Fibroblast of skin of abdomen (primary cell): ENCODE measurements at regions not wholly inside any gene's neighbourhood (a gene's known extent, or its start where the extent isn't known, plus 50 kb on each side); places are given as distances from the start of the nearest gene placed in this dataset.

Experiments
- DNase-seq: peaks from one replicate; pipeline ENCODE4 v3.0.0-alpha.2; 2013

DNA sequence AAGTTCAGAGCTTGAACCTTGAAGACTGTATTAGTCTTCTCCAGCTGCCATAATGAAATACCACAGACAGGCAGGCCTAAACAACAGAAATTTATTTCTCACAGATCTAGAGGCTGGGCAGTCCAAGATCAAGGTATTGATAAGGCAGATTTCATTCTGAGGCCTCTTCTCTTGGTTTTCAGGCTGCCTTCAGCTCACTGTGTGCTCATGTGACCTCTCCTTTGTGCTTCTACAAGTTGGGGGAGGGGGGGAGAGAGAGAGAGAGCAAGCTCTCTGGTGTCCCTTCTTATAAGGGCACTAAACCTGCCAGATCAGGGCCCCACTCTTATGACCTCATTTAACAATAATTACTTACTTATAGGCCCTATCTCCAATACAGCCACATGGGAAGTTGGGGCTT lies 102.6 kb upstream of the RSPO3 start:
- DNase-seq, result no peak

DNA sequence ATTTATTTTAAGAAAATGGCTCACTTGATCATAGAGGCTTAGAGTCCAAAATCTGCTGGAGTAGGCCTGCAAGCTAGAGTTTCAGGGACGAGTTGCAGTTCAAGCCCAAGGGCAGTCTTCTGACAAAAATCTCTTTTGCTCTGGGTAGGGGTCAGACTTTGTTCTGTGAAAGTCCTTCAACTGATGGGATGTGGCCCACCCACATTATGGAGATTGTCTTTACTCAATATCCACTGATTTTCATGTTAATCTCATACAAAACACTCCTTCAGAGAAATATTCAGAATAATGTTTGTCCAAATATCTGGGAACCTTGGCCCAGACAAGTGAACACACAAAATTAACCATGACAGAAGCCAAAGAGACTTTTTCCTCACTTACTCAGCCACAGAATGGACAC lies 98.6 kb upstream of the RSPO3 start:
- DNase-seq, result no peak

DNA sequence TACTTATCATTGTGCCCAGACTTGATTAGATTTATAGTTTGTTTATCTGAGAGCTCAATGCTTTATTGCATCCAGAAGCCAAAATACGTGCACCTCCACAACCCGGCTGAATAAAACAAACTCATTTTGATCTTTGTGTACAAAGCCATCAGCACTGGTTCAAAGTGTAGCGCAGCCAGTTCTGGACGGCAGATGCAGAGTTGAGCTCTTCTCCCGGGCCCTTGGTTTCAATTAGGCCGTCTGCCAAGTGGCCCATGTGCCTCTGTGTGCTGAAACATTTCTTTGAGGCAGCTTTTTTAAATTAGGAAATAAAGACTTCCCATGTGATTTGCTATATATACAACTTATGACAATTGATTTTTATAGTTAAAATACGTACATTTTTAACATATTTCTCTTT lies 96.2 kb upstream of the RSPO3 start:
- peak; percentile 81 for DNase-seq

DNA sequence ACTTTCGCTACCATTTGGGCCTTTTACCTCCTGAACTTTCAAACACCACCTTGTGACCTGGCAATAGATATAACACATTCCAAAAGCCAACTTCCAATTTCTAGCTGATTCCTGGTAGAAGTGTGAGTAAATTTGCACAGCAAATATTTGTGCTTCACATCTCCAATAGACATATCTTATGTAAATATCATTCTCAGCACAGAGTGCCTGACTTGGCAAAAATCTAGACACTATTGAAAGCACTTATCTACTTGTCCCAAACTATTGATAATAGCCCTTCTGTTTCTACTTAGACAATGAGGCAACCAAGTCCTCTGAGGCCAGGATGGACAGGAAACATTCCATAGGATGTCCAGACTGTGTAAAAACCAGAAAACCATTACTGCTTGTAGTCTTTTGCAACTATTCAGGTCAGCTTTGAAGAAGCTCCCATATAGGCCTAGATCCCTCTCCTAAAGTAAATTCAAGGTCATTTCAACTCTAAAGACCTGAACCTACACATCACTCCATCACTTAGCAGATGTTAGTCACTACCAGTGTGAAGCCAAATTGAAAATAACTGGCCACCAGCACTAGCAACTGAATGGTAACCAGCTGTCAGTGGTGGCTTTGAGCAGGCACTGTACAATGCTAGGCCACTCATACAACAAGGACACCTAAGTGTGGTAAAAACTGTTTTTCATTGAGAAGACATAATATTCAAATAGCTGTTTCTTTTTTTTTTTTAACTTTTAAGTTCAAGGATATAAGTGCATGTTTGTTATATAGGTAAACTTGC lies 95.3 kb upstream of the RSPO3 start:
- no peak for DNase-seq

DNA sequence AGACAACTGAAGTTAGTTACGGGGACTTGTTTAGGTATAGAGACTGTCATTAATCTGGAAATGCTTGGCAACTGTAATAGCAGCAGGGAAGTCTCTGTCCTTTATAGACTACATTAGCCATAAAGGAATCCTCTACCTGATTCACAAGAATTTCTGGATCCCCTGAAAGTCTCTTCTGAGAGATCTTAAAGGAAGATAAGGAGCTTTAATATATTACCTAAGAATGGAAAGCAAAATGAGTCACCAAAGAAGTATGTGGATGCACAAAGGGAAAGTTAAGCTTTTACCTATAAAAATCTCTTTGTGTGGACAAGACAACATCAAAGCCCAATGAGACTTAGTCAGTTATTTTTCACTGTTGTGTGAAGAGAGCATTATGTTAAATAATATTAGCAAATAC lies 92.2 kb upstream of the RSPO3 start:
- no peak for DNase-seq

DNA sequence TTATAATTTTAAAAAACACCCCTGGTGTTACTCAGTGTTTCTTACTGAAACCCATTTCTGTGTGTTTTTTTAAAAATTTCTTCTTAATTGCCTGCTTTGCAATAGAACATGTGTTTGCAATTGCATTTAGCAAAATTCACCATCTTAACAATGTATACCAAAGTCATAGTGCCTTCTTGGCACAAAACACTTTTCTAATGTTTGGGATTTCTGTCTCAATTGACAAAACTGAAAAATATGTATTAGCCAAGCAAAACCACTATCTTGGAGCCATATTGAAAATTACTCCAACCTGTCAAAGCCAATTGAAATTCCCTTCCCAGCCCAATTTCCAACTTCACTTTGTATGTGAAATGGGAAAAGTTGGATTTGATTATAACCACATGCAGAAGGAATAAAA lies 88.4 kb upstream of the RSPO3 start:
- DNase-seq, result no peak

DNA sequence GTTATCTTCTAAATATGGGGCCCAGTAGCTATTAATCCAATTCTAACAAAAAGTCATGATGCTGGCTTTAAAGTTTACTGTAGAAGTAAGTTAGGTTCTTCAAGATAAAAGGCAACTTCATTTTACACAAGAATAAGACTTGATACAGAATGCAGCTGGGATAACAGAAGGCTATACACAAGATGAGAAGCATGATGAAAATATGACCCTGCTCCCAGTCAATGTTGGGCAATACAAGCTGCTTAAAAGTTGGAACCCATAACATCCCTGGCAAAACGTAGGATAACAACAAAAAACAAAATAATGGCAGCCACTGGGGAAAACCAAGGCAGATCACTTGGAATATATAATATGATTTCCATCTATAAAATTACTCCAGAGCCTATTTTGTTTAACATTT lies 87.6 kb upstream of the RSPO3 start:
- no peak for DNase-seq

DNA sequence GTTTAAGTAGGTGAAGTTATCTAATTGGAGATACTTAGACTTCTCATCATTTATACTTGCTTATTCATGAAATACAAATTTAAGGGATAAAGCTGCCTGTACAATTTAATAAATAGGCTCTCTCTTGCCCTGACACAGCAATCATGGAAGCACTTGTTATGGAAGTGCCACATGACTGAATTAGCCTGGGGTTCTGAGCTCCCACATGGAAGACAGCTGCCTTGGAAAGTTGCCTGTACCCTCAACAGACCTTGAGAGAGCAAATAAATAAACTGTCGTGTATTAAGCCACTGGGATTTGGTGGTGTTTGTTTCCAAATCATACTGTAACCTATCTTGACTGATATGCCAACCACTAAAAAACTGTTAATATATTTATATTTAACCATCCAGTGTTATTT lies 87.0 kb upstream of the RSPO3 start:
- DNase-seq, result no peak

DNA sequence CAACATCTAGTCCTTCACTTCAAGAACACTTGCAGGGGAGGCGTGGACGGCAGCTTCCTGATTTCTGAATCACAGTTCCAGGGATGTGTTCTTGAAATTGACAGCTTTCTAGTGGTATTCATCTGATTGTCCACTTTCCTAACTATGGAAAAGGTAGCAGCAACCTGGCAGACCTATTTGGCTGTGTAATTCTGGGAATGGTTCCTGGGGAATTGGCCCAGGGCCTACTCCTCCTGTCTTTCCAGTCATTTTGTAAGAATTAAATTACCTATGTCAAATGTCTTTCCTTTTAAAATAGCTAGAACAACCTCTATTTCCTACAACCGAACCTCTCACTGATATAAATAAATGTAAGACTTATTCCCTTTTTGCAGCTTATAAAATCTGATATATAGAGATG lies 85.5 kb upstream of the RSPO3 start:
- no peak for DNase-seq

DNA sequence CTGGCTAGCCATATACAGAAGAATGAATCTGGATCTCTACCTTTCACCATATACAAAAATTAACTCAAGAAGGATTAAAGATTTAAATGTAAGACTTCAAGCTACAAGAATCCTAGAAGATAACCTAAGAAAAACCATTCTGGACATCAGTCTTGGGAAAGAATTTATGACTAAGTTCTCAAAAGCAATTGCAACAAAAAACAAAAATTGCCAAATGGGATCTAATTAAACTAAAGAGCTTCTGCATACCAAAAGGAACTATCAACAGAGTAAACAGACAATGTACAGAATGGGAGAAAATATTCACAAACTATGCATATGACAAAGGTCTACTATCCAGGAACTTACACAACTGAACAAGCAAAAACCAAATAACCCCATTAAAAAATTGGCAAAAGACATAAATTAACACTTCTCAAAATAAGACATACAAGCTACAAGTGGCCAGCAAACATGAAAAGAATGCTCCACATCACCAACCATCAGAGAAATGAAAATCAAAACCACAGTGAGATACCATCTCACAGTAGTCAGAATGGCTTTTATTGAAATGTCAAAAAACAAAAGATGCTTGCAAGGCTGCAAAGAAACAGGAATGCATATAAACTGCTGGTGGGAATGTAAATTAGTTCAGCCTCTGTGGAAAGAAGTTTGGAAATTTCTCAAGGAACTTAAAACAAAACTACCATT lies 66.8 kb upstream of the RSPO3 start:
- peak; percentile 94 for DNase-seq

DNA sequence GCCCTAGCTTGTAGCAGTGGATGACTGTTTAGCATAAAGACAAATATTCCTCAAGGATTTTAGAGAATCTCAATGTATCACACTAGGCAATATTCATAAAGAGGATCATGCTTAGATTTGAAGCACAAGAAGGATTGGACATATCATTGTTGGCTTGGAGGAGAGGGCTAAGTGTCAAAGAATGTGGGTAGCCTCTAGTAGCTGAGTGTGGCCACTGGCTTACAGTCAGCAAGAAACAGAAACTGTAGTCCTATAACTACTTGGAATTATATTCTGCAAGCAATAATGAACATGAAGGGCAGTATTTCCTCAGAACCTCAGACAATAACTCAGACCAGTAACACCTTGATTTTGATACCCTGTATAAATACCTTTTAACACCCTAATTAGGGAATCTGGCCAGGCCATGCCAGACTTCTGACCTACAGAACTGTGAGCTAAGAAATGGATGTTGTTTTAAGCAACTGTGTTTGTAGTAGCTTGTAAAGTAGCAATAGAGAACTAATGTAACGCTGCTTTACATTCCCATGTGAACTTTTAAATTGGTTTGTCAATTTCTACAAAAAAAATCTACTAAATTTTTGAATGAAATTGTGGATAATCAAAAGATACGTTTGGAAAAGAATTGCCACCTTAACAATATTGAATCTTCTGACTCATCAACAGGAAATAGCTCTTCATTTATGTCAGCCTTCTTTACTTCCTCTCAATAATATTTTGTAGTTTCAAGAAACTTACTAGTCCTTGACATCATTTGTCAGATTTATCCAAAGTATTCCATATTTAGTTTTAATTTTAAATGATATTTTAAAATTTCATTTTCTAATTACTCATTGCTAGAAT lies 65.2 kb upstream of the RSPO3 start:
- no peak for DNase-seq

DNA sequence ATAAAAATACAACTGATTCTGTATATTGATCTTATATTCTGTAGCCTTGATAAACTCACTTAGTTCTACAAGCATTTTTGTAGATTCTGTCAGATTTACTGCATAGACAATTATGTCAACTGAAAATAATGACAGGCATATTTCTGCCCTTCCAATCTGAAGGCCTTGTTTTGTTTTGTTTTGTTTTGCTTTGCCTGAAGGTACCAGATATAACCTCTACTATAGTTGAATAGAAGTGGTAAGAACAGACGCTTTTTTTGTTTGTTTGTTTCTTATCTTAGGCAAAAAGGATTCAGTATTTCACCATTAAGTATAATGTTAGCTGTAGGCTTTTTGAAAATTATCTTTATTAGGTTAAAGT lies 64.6 kb upstream of the RSPO3 start:
- no peak for DNase-seq

DNA sequence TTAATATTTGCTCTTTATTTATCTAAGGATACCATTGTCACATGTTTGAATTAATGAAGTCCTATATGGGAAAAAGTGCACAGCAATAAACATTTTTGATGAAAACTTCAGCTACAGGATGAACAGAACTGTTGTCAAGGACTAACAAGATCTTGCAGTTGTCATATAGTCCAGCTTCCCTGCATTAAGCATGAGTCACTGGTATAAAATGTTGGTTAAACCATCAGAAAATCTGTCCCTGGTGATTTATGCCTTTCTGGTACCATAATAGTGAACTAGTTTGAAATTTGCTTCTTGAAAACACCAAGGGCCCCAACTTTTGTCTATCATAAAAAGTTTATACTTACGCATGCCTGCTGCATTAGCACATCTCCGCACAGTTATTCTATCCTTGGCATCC lies 60.4 kb upstream of the RSPO3 start:
- DNase-seq, result peak; percentile 79

DNA sequence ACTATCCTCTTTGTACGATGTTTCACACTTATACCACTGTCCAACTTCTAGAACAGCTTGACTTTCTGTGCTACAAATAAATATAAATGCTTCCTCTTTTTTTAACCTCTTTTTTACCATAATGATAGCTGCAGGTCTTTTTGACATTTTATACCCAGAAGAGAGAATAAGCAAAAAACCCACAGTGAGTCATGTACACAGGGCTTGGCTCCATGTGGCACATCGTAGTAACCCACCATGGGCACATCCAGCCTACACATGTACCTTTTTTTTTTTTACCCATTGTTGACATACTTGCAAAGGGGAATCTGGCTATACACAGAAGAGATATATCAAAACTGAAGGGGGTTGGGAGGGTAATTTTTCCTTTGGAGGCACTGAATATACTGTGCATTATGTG lies 59.5 kb upstream of the RSPO3 start:
- no peak for DNase-seq
